K562 (cell line): ENCODE measurements at regions not wholly inside any gene's neighbourhood (a gene's known extent, or its start where the extent isn't known, plus 50 kb on each side); places are given as distances from the start of the nearest gene placed in this dataset.

Experiments used
- ATAC-seq: fragments of 200-7000 bp; cut with Tn5 transposase; 3 replicates; pipeline ENCODE4 v1.9.1; 2020; ENCODE audit warnings: moderate library complexity
- BruUV-seq: library from RNA; stranded (reverse); fragments of 400-500 nt; replicated peaks from 2 replicates; lab custom pipeline; 2021; lab: Mats Ljungman, UMichigan
- CTCF ChIA-PET: fragments of 300-600 bp; formaldehyde crosslinking; extraction: SDS; loops from one replicate; lab custom pipeline; 2021; ENCODE audit warnings: low intra/inter-chr PET ratio; lab: Yijun Ruan, JAX
- POLR2A ChIA-PET: fragments of 300-600, 350-650 bp; sonication (Branson Sonifier 250); formaldehyde crosslinking; extraction: SDS; loops from one replicate; lab custom pipeline; 2021; ENCODE audit warnings: antibody characterized with exemption, inconsistent platforms; lab: Yijun Ruan, JAX
- DNase-seq, 4 experiments: peaks; one replicate each; pipeline versions ENCODE4 v3.0.0 to v3.0.0-alpha.2; 2011 to 2018; ENCODE audit warnings: low spot score in 3 of 4, mixed read lengths in 3 of 4; ENCODE audit errors: extremely low read depth in 1 of 4
- FAIRE-seq: peaks from 2 replicates; lab custom pipeline; 2011; peaks lifted over from hg19 to GRCh38; lab: Jason Lieb, UNC
- H2AFZ ChIP-seq: 2 replicates; pipeline ENCODE4 v1.6.0; 2011; ENCODE audit warnings: low read depth, low read length, control low read depth, inconsistent platforms
- H3K27ac ChIP-seq: fragments of 200-600 bp; 3 replicates; pipeline ENCODE4 v1.8.0; 2011; ENCODE audit warnings: low read depth, mild to moderate bottlenecking, control low read depth, inconsistent platforms, low read length, moderate library complexity, mixed read lengths; ENCODE audit errors: extremely low read depth
- H3K27me3 ChIP-seq, 2 experiments: fragments of 300-600 bp in 1 of 2; 2 replicates in 1 of 2; 3 replicates in 1 of 2; pipeline versions ENCODE4 v1.6.0 to v1.8.0; 2011; ENCODE audit warnings: inconsistent platforms in 2 of 2, low read length in 2 of 2, mild to moderate bottlenecking in 1 of 2, mixed read lengths in 1 of 2, moderate library complexity in 1 of 2; ENCODE audit not compliant: control insufficient read depth in 2 of 2, insufficient read depth in 2 of 2
- H3K36me3 ChIP-seq: fragments of 300-600 bp; 3 replicates; pipeline ENCODE4 v1.8.0; 2011; ENCODE audit warnings: mild to moderate bottlenecking, low read length, inconsistent platforms; ENCODE audit not compliant: control insufficient read depth, insufficient read depth
- H3K4me1 ChIP-seq, 2 experiments: fragments of 200-600 bp in 1 of 2; replicated peaks in 1 of 2; 2 replicates in 1 of 2; 3 replicates in 1 of 2; pipeline versions ENCODE4 v1.5.1 to v1.8.0; 2011; ENCODE audit warnings: inconsistent platforms in 2 of 2, low read length in 2 of 2, mild to moderate bottlenecking in 1 of 2, mixed read lengths in 1 of 2, moderate library complexity in 1 of 2; ENCODE audit not compliant: control insufficient read depth in 2 of 2, insufficient read depth in 2 of 2
- H3K4me2 ChIP-seq: 2 replicates; pipeline ENCODE4 v1.6.1; 2011; ENCODE audit warnings: low read length, control low read depth, inconsistent platforms, mixed read lengths; ENCODE audit not compliant: insufficient read depth
- H3K4me3 ChIP-seq: fragments of 200-600 bp; sonication (generic), shearing (Covaris generic); 2 replicates; pipeline ENCODE4 v1.5.1; 2016; ENCODE audit warnings: control low read depth, inconsistent platforms
- H3K79me2 ChIP-seq: fragments of 200-600 bp; 3 replicates; pipeline ENCODE4 v1.8.0; 2011; ENCODE audit warnings: low read length, inconsistent platforms; ENCODE audit not compliant: control insufficient read depth, insufficient read depth
- H3K9ac ChIP-seq, 2 experiments: 2 replicates each; pipeline versions ENCODE4 v1.6.0 to v1.6.1; 2011; ENCODE audit warnings: low read depth in 2 of 2, low read length in 2 of 2, control low read depth in 1 of 2, inconsistent platforms in 1 of 2, mild to moderate bottlenecking in 1 of 2, mixed read lengths in 1 of 2; ENCODE audit not compliant: insufficient read depth in 1 of 2
- H3K9me1 ChIP-seq: one replicate; pipeline ENCODE4 v1.6.0; 2011; ENCODE audit warnings: inconsistent platforms, mild to moderate bottlenecking, low read length, moderate library complexity; ENCODE audit not compliant: control insufficient read depth, insufficient read depth
- H3K9me3 ChIP-seq: replicated peaks from 2 replicates; pipeline ENCODE4 v1.5.1; 2011; ENCODE audit warnings: low read depth, low read length, inconsistent platforms; ENCODE audit not compliant: control insufficient read depth, insufficient read depth
- H4K20me1 ChIP-seq: replicated peaks from 2 replicates; pipeline ENCODE4 v1.6.1; 2011; ENCODE audit warnings: low read length, inconsistent platforms, mixed read lengths; ENCODE audit not compliant: control insufficient read depth, insufficient read depth
- ARHGAP35 ChIP-seq: fragments of 450-650 bp; IDR thresholded peaks from 2 replicates; pipeline ENCODE4 v1.6.1; 2018; ENCODE audit not compliant: partially characterized antibody
- ARID1B ChIP-seq: fragments of 450-650 bp; IDR thresholded peaks from 2 replicates; pipeline ENCODE4 v1.6.1; 2016; ENCODE audit warnings: antibody characterized with exemption, mild to moderate bottlenecking, inconsistent platforms
- ARID3B ChIP-seq: fragments of 250-450 bp; sonication (Bioruptor Pico); IDR thresholded peaks from 2 replicates; pipeline ENCODE4 v1.4.0; 2020; ENCODE audit warnings: borderline replicate concordance
- DMBX1 ChIP-seq: fragments of 250-450 bp; sonication (Bioruptor Pico); IDR thresholded peaks from 2 replicates; pipeline ENCODE4 v1.8.0; 2022; ENCODE audit warnings: inconsistent platforms, mild to moderate bottlenecking, moderate library complexity, borderline replicate concordance
- DPF2 ChIP-seq: fragments of 450-650 bp; IDR thresholded peaks from 2 replicates; pipeline ENCODE4 v1.6.1; 2016
- EHMT2 ChIP-seq: fragments of 450-650 bp; IDR thresholded peaks from 2 replicates; pipeline ENCODE4 v1.6.1; 2018; ENCODE audit warnings: antibody characterized with exemption
- HDAC6 ChIP-seq: IDR thresholded peaks from 2 replicates; pipeline ENCODE4 v1.6.1; 2012; ENCODE audit warnings: low read depth, mild to moderate bottlenecking, control low read depth, inconsistent platforms, low read length, moderate library complexity
- MCM2 ChIP-seq: fragments of 450-650 bp; IDR thresholded peaks from 2 replicates; pipeline ENCODE4 v1.6.1; 2017; ENCODE audit warnings: low read depth, mild to moderate bottlenecking
- MECOM ChIP-seq: fragments of 250-450 bp; sonication (Bioruptor Pico); IDR thresholded peaks from 2 replicates; pipeline ENCODE4 v1.8.0; 2022; ENCODE audit warnings: inconsistent platforms
- MTA1 ChIP-seq: fragments of 450-650 bp; IDR thresholded peaks from 2 replicates; pipeline ENCODE4 v1.6.1; 2017; ENCODE audit warnings: borderline replicate concordance
- NRF1 ChIP-seq, 2 experiments: fragments of 450-650 bp; IDR thresholded peaks in 1 of 2; conservative IDR thresholded peaks in 1 of 2; 2 replicates each; pipeline ENCODE4 v1.6.1; 2014; ENCODE audit warnings: mild to moderate bottlenecking in 2 of 2
- POU5F1 ChIP-seq: fragments of 150-350 bp; IDR thresholded peaks from 2 replicates; pipeline ENCODE4 v1.6.1; 2014; ENCODE audit warnings: borderline replicate concordance, low read length, low read depth, mild to moderate bottlenecking; ENCODE audit not compliant: partially characterized antibody
- RBBP5 ChIP-seq: fragments of 200-600 bp; sonication (generic); IDR thresholded peaks from 2 replicates; pipeline ENCODE4 v1.6.1; 2012; ENCODE audit warnings: borderline replicate concordance, mild to moderate bottlenecking, low read length, control low read depth, inconsistent platforms; ENCODE audit not compliant: insufficient read depth, poor library complexity, severe bottlenecking
- U2AF2 ChIP-seq: fragments of 200-400 bp; formaldehyde crosslinking; optimal IDR thresholded peaks from 2 replicates; pipeline ENCODE3; 2017; ENCODE audit warnings: low read depth, mild to moderate bottlenecking, low read length
- ZBTB1 ChIP-seq: sonication (generic); formaldehyde crosslinking; IDR thresholded peaks from 2 replicates; pipeline ENCODE4 v1.8.1; 2023; ENCODE audit warnings: missing genetic modification reagents, low read depth, mild to moderate bottlenecking, borderline replicate concordance
- ZNF143 ChIP-seq: sonication (generic); formaldehyde crosslinking; IDR thresholded peaks from 2 replicates; pipeline ENCODE4 v1.9.0; 2022; ENCODE audit warnings: mild to moderate bottlenecking, missing genetic modification reagents
- ZNF175 ChIP-seq: fragments of 200-800 bp; sonication (Bioruptor generic); IDR thresholded peaks from 2 replicates; pipeline ENCODE4 v1.6.1; 2016; ENCODE audit warnings: low read depth, mild to moderate bottlenecking, missing genetic modification characterization, missing compliant biosample characterization
- WGBS: fragments of 100-300 bp; shearing (Covaris generic); methylation state at CpG from one replicate; pipeline ENCODE4 v1.1.6; 2016; ENCODE audit warnings: low coverage, mixed read lengths; ENCODE audit not compliant: insufficient coverage; ENCODE audit errors: missing lambda C conversion rate; 5-methylcytosine and 5-hydroxymethylcytosine counted together
- in situ Hi-C: fragments of 300-500 bp; cut with MboI; formaldehyde crosslinking; loops from 4 replicates; pipeline ENCODE4 v1.15.0; 2018; ENCODE audit warnings: inconsistent platforms, mixed read lengths
- intact Hi-C: fragments of 100-400 bp; cut with micrococcal nuclease; formaldehyde crosslinking; loops from 2 replicates; pipeline ENCODE4 v1.14.2; 2022
- TF ChIP-seq, protein P1 (sequence below): fragments of 200-800 bp; sonication (Bioruptor generic); IDR thresholded peaks from 2 replicates; pipeline ENCODE4 v1.6.1; 2017; ENCODE audit warnings: missing genetic modification characterization, missing compliant biosample characterization
- TF ChIP-seq, protein P2 (sequence below): fragments of 250-450 bp; sonication (Bioruptor Pico); IDR thresholded peaks from 2 replicates; pipeline ENCODE4 v1.4.0; 2020; ENCODE audit warnings: mild to moderate bottlenecking, moderate library complexity

GRCh38 chr21:16488042-16488441, 758.3 kb downstream of the USP25 start:
- Histone ChIP-seq H3K9ac (no peak overlapping the region), H3K9me1 (no peaks in the 10 kb centered on the region), H3K4me3 (no peak overlapping the region), H3K4me2 (no peak overlapping the region), H4K20me1 (no peaks in the 10 kb centered on the region), H3K9me3 (no peaks in the 10 kb centered on the region; the same call in 1 of the 2 replicates), H3K27me3 (no peaks in the 10 kb centered on the region), H2AFZ (no peak overlapping the region), H3K4me1 (no peaks in the 10 kb centered on the region), H3K79me2 (no peaks in the 10 kb centered on the region), H3K27ac (no peak overlapping the region), H3K36me3 (no peaks in the 10 kb centered on the region)
- ChIA-PET CTCF (no interaction called here), POLR2A (no interaction called here)
- BruUV-seq: no TSS peak
- FAIRE-seq (no peak), ATAC-seq (no peak), DNase-seq (no peak)
- 0% methylated on average over 2 of the region's 2 CpGs for WGBS
- in situ Hi-C loops (no loop called here), intact Hi-C loops (no loop called here)
- TF ChIP-seq HDAC6 (no peak), MTA1 (no peak), RBBP5 (no peak), NRF1 (conservative IDR thresholded peaks at IDR 0.05 in 1 of 2, IDR thresholded peaks at IDR 0.05 in 1 of 2) (no peak), ZNF175 (CRISPR knock-in tag) (no peak), ARID1B (no peak), DPF2 (no peak), ZNF143 (CRISPR knock-in tag) (no peak), MCM2 (no peak), ARHGAP35 (no peak), DMBX1 (CRISPR knock-in tag) (no peak), POU5F1 (no peak), ARID3B (CRISPR knock-in tag) (no peak), MECOM (CRISPR knock-in tag) (no peak), U2AF2 (no peak), ZBTB1 (no peak), EHMT2 (no peak)
- TF ChIP-seq, protein P1, sequence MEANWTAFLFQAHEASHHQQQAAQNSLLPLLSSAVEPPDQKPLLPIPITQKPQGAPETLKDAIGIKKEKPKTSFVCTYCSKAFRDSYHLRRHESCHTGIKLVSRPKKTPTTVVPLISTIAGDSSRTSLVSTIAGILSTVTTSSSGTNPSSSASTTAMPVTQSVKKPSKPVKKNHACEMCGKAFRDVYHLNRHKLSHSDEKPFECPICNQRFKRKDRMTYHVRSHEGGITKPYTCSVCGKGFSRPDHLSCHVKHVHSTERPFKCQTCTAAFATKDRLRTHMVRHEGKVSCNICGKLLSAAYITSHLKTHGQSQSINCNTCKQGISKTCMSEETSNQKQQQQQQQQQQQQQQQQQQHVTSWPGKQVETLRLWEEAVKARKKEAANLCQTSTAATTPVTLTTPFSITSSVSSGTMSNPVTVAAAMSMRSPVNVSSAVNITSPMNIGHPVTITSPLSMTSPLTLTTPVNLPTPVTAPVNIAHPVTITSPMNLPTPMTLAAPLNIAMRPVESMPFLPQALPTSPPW (CRISPR knock-in tag): no peak
- TF ChIP-seq, protein P2, sequence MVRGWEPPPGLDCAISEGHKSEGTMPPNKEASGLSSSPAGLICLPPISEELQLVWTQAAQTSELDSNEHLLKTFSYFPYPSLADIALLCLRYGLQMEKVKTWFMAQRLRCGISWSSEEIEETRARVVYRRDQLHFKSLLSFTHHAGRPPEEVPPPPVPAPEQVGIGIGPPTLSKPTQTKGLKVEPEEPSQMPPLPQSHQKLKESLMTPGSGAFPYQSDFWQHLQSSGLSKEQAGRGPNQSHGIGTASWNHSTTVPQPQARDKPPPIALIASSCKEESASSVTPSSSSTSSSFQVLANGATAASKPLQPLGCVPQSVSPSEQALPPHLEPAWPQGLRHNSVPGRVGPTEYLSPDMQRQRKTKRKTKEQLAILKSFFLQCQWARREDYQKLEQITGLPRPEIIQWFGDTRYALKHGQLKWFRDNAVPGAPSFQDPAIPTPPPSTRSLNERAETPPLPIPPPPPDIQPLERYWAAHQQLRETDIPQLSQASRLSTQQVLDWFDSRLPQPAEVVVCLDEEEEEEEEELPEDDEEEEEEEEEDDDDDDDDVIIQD (CRISPR knock-in tag): no peak
